Stimulated activated CD8-positive, alpha-beta memory T cell treated with anti-CD3 and anti-CD28 coated beads, Interleukin-15, amount 100 ng/mL, for 24 hours (primary cell): ENCODE measurements at regions not wholly inside any gene's neighbourhood (a gene's known extent, or its start where the extent isn't known, plus 50 kb on each side); places are given as distances from the start of the nearest gene placed in this dataset.

ENCODE experiments used
- DNase-seq: peaks from one replicate; pipeline ENCODE4 v3.0.0-alpha.2; 2020; ENCODE audit warnings: low read depth

GRCh38 chr2:4499316-4500030 lies 796.1 kb downstream of the DCDC2C start:
- DNase-seq: no peak

- no peak for DNase-seq
These were observed 798.1 kb downstream of the DCDC2C start for GRCh38 chr2:4501525-4501924.

GRCh38 chr2:4502230-4502843 lies 799.0 kb downstream of the DCDC2C start:
- DNase-seq: no peak

GRCh38 chr2:4507661-4508060 lies 804.3 kb downstream of the DCDC2C start:
- no peak for DNase-seq

GRCh38 chr2:4515871-4516761 lies 812.7 kb downstream of the DCDC2C start:
- DNase-seq: no peak

GRCh38 chr2:4518596-4518995 lies 815.2 kb downstream of the DCDC2C start:
- no peak for DNase-seq

GRCh38 chr2:4522498-4523421 lies 819.4 kb downstream of the DCDC2C start:
- DNase-seq: no peak

GRCh38 chr2:4527416-4527815 lies 824.0 kb downstream of the DCDC2C start:
- DNase-seq: no peak

- DNase-seq: no peak
These were observed 824.9 kb downstream of the DCDC2C start for GRCh38 chr2:4528246-4528645.

GRCh38 chr2:4528773-4529172 lies 825.4 kb downstream of the DCDC2C start:
- no peak for DNase-seq

- no peak for DNase-seq
These were observed 826.4 kb downstream of the DCDC2C start for GRCh38 chr2:4529738-4530137.

- DNase-seq: no peak
These were observed 826.9 kb downstream of the DCDC2C start for GRCh38 chr2:4530231-4530630.

- DNase-seq: no peak
These were observed 830.4 kb downstream of the DCDC2C start for GRCh38 chr2:4533806-4534205.

GRCh38 chr2:4539121-4539520 lies 835.7 kb downstream of the DCDC2C start:
- no peak for DNase-seq

GRCh38 chr2:4549666-4550210 lies 846.4 kb downstream of the DCDC2C start:
- DNase-seq: no peak

- no peak for DNase-seq
These were observed 848.5 kb downstream of the DCDC2C start for GRCh38 chr2:4551691-4552474.

GRCh38 chr2:4553241-4553640 lies 849.9 kb downstream of the DCDC2C start:
- no peak for DNase-seq

GRCh38 chr2:4556135-4556896 lies 852.9 kb downstream of the DCDC2C start:
- no peak for DNase-seq

- no peak for DNase-seq
These were observed 857.8 kb downstream of the DCDC2C start for GRCh38 chr2:4561196-4561595.

- DNase-seq: no peak
These were observed 872.7 kb downstream of the DCDC2C start for GRCh38 chr2:4576075-4576474.
